ENCODE measurements at regions not wholly inside any gene's neighbourhood (a gene's known extent, or its start where the extent isn't known, plus 50 kb on each side); places are given as distances from the start of the nearest gene placed in this dataset.

GRCh38 chr1:5664081-5664768 is 328.0 kb downstream of the NPHP4 start:
- H3K4me3 Mint-ChIP-seq (ENCODE audit: unreplicated experiment): no peak overlapping the region
- H3K27me3 Mint-ChIP-seq (ENCODE audit: insufficient read depth, unreplicated experiment): no peaks in the 10 kb centered on the region
- Histone ChIP-seq H3K4me1 (no peaks in the 10 kb centered on the region), H3K27me3 (replicated peaks; ENCODE audit: control insufficient read depth, insufficient read depth, low read length) (no peaks in the 10 kb centered on the region), H3K9me3 (no peaks in the 10 kb centered on the region), H3K36me3 (ENCODE audit: control insufficient read depth, insufficient read depth, low read length) (no peaks in the 10 kb centered on the region), H3K4me3 (ENCODE audit: low read depth, low read length) (no peak overlapping the region)
- no peak for TF ChIP-seq CTCF (IDR thresholded peaks at IDR 0.05; ENCODE audit: insufficient read depth in 1 of 2, low read depth in 1 of 2, low read length in 1 of 2, severe bottlenecking in 1 of 2, unreplicated experiment in 1 of 2)
- no peaks in the 10 kb centered on the region for H3K4me1 Mint-ChIP-seq (ENCODE audit: low read depth, unreplicated experiment)
- H3K9me3 Mint-ChIP-seq (ENCODE audit: unreplicated experiment): no peaks in the 10 kb centered on the region
- ChIA-PET CTCF (no interaction called here), POLR2A (no interaction called here)
- BruUV-seq (replicated peaks): no TSS peak
- H3K36me3 Mint-ChIP-seq (ENCODE audit: insufficient read depth, unreplicated experiment): no peaks in the 10 kb centered on the region
- DNase-seq: no peak
- no peak overlapping the region for H3K27ac Mint-ChIP-seq (ENCODE audit: unreplicated experiment)
- intact Hi-C loops (cut with micrococcal nuclease; ENCODE audit: unreplicated experiment): no loop called here

DNA sequence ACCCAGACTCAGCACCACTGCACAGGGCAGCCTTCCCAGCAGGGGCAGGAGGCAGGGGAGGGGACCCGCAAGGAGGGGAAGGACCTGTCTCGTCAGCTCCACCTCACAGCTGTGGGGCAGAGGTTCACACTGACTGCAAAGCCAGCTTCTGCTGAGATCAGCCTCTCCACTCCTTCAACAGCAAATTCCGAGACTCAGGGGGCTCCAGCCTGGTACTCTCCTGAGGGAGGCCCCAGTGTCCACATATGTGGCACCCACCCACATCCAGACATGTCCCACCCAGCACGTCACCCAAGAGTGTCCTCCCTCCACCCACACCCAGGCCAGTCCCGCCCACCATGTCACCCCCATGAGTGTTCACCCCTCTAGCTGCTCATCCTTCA is 329.5 kb downstream of the NPHP4 start:
- no peaks in the 10 kb centered on the region for H3K36me3 ChIP-seq (ENCODE audit: control insufficient read depth, insufficient read depth, low read length)
- H3K27me3 Mint-ChIP-seq (ENCODE audit: insufficient read depth, unreplicated experiment): no peaks in the 10 kb centered on the region
- H3K9me3 Mint-ChIP-seq (ENCODE audit: unreplicated experiment): no peaks in the 10 kb centered on the region
- H3K27me3 ChIP-seq (replicated peaks; ENCODE audit: control insufficient read depth, insufficient read depth, low read length): no peaks in the 10 kb centered on the region
- intact Hi-C loops (cut with micrococcal nuclease; ENCODE audit: unreplicated experiment): no loop called here
- no peak for TF ChIP-seq CTCF (IDR thresholded peaks at IDR 0.05; ENCODE audit: insufficient read depth in 1 of 2, low read depth in 1 of 2, low read length in 1 of 2, severe bottlenecking in 1 of 2, unreplicated experiment in 1 of 2)
- no TSS peak for BruUV-seq (replicated peaks)
- no peak overlapping the region for H3K27ac Mint-ChIP-seq (ENCODE audit: unreplicated experiment)
- POLR2A ChIA-PET: no interaction called here
- no peak overlapping the region for H3K4me3 ChIP-seq (ENCODE audit: low read depth, low read length)
- H3K4me1 Mint-ChIP-seq (ENCODE audit: low read depth, unreplicated experiment): no peaks in the 10 kb centered on the region
- no peaks in the 10 kb centered on the region for H3K4me1 ChIP-seq
- no peak overlapping the region for H3K4me3 Mint-ChIP-seq (ENCODE audit: unreplicated experiment)
- no peak for DNase-seq
- no peaks in the 10 kb centered on the region for H3K36me3 Mint-ChIP-seq (ENCODE audit: insufficient read depth, unreplicated experiment)
- CTCF ChIA-PET: no interaction called here
- no peaks in the 10 kb centered on the region for H3K9me3 ChIP-seq

GRCh38 chr1:5662086-5662743 is 330.0 kb downstream of the NPHP4 start:
- Histone ChIP-seq H3K27me3 (replicated peaks; ENCODE audit: control insufficient read depth, insufficient read depth, low read length) (no peaks in the 10 kb centered on the region), H3K4me3 (ENCODE audit: low read depth, low read length) (no peak overlapping the region), H3K36me3 (ENCODE audit: control insufficient read depth, insufficient read depth, low read length) (no peaks in the 10 kb centered on the region), H3K9me3 (no peaks in the 10 kb centered on the region), H3K4me1 (no peaks in the 10 kb centered on the region)
- Mint-ChIP-seq H3K27ac (ENCODE audit: unreplicated experiment) (no peak overlapping the region), H3K4me1 (ENCODE audit: low read depth, unreplicated experiment) (no peaks in the 10 kb centered on the region), H3K9me3 (ENCODE audit: unreplicated experiment) (no peaks in the 10 kb centered on the region), H3K27me3 (ENCODE audit: insufficient read depth, unreplicated experiment) (no peaks in the 10 kb centered on the region), H3K36me3 (ENCODE audit: insufficient read depth, unreplicated experiment) (no peaks in the 10 kb centered on the region), H3K4me3 (ENCODE audit: unreplicated experiment) (no peak overlapping the region)
- ChIA-PET POLR2A (no interaction called here), CTCF (no interaction called here)
- intact Hi-C loops (cut with micrococcal nuclease; ENCODE audit: unreplicated experiment): no loop called here
- BruUV-seq (replicated peaks): no TSS peak
- no peak for DNase-seq
- TF ChIP-seq CTCF (IDR thresholded peaks at IDR 0.05; ENCODE audit: insufficient read depth in 1 of 2, low read depth in 1 of 2, low read length in 1 of 2, severe bottlenecking in 1 of 2, unreplicated experiment in 1 of 2): no peak

Measured in Caco-2 (cell line).